ENCODE measurements at regions not wholly inside any gene's neighbourhood (a gene's known extent, or its start where the extent isn't known, plus 50 kb on each side); places are given as distances from the start of the nearest gene placed in this dataset.
"Not testable (repeated sequence)": the region's sequence is repeated elsewhere in the genome, so short reads cannot be mapped to it uniquely, and the experiment has no call there.

DNA sequence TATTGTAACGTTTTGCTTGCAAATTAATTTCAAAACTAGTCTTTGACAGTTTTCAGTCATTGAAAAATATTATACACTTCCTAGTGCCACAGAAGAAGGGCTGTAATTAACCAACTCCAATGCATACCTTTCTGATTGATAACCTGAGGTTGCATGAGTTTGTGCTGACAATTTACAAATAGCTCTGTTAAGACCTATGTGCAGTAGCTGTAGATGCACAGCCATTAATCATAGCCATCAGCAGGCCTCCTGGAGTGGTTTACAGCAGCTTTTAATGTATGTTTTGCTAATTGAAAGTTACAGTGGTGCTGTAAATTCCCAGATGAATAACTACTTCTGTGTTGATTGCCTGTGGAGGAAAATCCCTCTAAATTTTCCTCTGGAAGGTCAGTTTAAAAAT lies 758.1 kb downstream of the SH3BGRL start:
- Histone ChIP-seq H3K27me3 (ENCODE audit: low read depth) (no peaks in the 10 kb centered on the region), H3K9me3 (replicated peaks) (no peaks in the 10 kb centered on the region), H3K36me3 (no peaks in the 10 kb centered on the region), H3K4me3 (no peak overlapping the region), H3K27ac (replicated peaks) (no peak overlapping the region), H3K4me1 (no peaks in the 10 kb centered on the region)
- intact Hi-C loops (cut with micrococcal nuclease), result no loop called here
- DNase-seq, result no peak
- TF ChIP-seq, protein P1, sequence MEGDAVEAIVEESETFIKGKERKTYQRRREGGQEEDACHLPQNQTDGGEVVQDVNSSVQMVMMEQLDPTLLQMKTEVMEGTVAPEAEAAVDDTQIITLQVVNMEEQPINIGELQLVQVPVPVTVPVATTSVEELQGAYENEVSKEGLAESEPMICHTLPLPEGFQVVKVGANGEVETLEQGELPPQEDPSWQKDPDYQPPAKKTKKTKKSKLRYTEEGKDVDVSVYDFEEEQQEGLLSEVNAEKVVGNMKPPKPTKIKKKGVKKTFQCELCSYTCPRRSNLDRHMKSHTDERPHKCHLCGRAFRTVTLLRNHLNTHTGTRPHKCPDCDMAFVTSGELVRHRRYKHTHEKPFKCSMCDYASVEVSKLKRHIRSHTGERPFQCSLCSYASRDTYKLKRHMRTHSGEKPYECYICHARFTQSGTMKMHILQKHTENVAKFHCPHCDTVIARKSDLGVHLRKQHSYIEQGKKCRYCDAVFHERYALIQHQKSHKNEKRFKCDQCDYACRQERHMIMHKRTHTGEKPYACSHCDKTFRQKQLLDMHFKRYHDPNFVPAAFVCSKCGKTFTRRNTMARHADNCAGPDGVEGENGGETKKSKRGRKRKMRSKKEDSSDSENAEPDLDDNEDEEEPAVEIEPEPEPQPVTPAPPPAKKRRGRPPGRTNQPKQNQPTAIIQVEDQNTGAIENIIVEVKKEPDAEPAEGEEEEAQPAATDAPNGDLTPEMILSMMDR (IDR thresholded peaks at IDR 0.05; ENCODE audit: borderline replicate concordance), result no peak

DNA sequence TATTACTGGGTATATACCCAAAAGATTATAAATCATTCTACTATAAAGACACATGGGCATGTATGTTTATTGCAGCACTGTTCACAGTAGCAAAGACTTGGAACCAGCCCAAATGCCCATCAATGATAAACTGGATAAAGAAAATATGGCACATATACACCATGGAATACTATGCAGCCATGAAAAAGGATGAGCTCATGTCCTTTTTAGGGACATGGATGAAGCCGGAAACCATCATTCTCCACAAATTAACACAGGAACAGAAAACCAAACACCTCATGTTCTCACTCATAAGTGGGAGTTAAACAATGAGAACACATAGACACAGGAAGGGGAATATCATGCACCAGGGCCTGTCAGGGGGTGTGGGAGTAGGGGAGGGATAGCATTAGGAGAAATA lies 772.5 kb downstream of the SH3BGRL start:
- H3K27ac ChIP-seq (replicated peaks); H3K36me3 ChIP-seq; intact Hi-C loops (cut with micrococcal nuclease); H3K9me3 ChIP-seq (replicated peaks); DNase-seq; H3K4me1 ChIP-seq; H3K27me3 ChIP-seq (ENCODE audit: low read depth); H3K4me3 ChIP-seq: not testable (repeated sequence)

DNA sequence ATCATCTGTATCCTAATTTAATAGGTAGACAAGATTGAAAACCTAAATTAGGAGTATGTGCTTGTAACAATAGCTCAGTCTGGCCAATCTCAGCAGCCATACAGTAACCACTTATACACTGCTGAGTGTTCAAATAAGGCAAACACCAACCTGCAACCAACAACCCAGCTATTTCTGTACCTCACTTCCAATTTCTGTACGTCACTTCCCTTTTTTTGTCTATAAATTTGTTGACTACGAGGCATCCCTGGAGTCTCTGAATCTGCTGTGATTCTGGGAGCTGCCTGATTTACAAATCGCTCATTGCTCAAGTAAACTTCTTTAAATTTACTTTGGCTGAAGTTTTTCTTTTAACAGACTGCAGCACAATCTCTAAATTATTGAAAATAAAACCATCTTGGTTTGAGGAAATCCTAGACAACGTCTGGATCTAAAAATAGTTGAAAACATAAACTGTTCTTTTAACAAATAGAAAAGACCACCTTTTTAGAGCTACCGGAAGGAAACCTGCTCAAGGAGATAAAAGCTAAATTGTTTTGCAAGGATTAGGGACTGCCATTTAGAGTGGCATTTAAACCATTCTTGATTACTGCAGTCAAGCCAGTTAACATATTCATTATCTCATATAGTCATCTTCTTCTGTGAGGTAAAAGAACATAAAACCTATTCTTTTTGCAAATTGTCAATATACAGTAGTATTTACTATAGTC lies 778.1 kb downstream of the SH3BGRL start:
- Histone ChIP-seq H3K27me3 (ENCODE audit: low read depth) (no peaks in the 10 kb centered on the region), H3K27ac (replicated peaks) (no peak overlapping the region), H3K36me3 (no peaks in the 10 kb centered on the region), H3K4me3 (no peak overlapping the region), H3K4me1 (no peaks in the 10 kb centered on the region), H3K9me3 (replicated peaks) (no peaks in the 10 kb centered on the region)
- intact Hi-C loops (cut with micrococcal nuclease), result no loop called here
- DNase-seq, result no peak
- TF ChIP-seq, protein P1 (IDR thresholded peaks at IDR 0.05; ENCODE audit: borderline replicate concordance), result no peak

DNA sequence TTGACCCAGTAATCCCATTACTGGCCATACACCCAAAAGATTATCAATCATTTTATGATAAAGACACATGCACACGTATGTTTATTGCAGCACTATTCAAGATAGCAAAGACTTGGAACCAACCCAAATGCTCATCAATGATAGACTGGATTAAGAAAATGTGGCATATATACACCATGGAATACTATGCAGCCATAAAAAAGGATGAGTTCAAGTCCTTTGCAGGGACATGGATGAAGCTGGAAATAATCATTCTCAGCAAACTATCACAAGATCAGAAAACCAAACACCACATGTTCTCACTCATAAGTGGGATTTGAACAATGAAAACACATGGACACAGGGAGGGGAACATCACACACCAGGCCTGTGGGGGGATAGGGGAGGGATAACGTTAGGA lies 785.3 kb downstream of the SH3BGRL start:
- H3K4me3 ChIP-seq; H3K4me1 ChIP-seq; DNase-seq; H3K9me3 ChIP-seq (replicated peaks); H3K27ac ChIP-seq (replicated peaks); H3K27me3 ChIP-seq (ENCODE audit: low read depth); H3K36me3 ChIP-seq; intact Hi-C loops (cut with micrococcal nuclease): not testable (repeated sequence)

DNA sequence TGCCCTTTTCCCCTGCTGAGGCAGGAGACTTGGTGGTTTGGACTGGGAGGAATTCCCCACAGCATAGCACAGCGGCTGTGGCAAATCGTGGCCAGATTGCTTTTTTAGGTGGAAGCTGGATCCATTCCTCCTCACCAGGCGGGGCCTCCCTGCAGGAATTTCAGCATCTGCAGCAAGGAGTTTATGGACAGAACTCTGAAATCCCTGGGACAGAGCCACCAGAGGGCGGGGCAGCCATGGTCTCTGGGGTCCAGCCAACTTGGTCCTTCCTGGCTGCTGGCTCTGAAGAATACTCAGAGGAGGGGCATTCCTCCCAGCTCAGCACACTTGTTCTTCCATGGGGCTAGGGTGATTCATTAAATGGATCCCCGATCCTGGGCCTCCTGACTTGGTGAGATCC lies 794.3 kb downstream of the SH3BGRL start:
- Histone ChIP-seq H3K4me3 (no peak overlapping the region), H3K27me3 (ENCODE audit: low read depth) (no peaks in the 10 kb centered on the region), H3K4me1 (no peaks in the 10 kb centered on the region), H3K36me3 (no peaks in the 10 kb centered on the region), H3K9me3 (replicated peaks) (peaks cover 28% of the 10 kb centered on the region), H3K27ac (replicated peaks) (no peak overlapping the region)
- intact Hi-C loops (cut with micrococcal nuclease), result no loop called here
- TF ChIP-seq, protein P1 (IDR thresholded peaks at IDR 0.05; ENCODE audit: borderline replicate concordance), result no peak
- no peak for DNase-seq

DNA sequence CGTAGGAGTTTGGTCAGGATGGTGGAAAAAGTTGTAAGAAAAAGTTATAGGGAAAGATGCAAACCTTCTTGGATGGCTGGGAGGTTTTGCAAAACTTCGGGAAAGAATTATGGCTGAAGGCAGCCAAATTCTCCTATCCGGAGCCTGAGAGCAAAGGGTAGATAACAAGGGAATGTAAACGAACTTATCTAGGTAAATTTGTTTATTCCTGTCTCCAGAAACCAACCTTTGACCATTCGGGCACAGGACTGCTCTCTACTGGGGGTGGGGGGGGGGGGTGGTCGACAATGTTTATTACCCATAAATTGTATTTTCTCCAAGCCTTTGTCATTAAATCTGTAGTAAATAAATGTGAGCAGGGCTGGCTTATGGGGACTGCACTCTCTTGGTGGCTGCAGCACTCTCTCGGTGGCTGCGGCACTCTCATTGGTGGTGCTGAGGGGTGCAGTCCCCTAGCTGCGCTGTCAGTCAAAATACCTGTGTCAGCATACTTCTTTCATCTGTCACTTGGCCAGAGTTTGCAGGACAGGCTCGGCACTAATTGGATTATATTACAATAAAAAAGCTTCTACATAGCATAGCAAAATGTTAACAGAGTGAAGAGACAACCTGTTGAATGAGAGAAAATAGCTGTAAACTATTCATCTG lies 827.8 kb downstream of the SH3BGRL start:
- Histone ChIP-seq H3K36me3 (no peaks in the 10 kb centered on the region), H3K4me1 (no peaks in the 10 kb centered on the region), H3K27me3 (ENCODE audit: low read depth) (no peaks in the 10 kb centered on the region), H3K27ac (replicated peaks) (no peak overlapping the region), H3K4me3 (no peak overlapping the region), H3K9me3 (replicated peaks) (peaks cover 16% of the 10 kb centered on the region)
- TF ChIP-seq, protein P1 (IDR thresholded peaks at IDR 0.05; ENCODE audit: borderline replicate concordance), result no peak
- intact Hi-C loops (cut with micrococcal nuclease), result no loop called here
- no peak for DNase-seq
